IPS-15b (cell line): ENCODE measurements at regions not wholly inside any gene's neighbourhood (a gene's known extent, or its start where the extent isn't known, plus 50 kb on each side); places are given as distances from the start of the nearest gene placed in this dataset.

Experiments used
- H3K27me3 ChIP-seq: one replicate; pipeline ENCODE4 v1.6.1; 2013; ENCODE audit warnings: low read length; ENCODE audit not compliant: control insufficient read depth, insufficient read depth
- H3K36me3 ChIP-seq: one replicate; pipeline ENCODE4 v1.6.1; 2013; ENCODE audit warnings: low read length; ENCODE audit not compliant: control insufficient read depth, insufficient read depth
- H3K4me1 ChIP-seq: one replicate; pipeline ENCODE4 v1.6.1; 2013; ENCODE audit warnings: mild to moderate bottlenecking, low read length; ENCODE audit not compliant: control insufficient read depth, insufficient read depth
- H3K4me3 ChIP-seq: one replicate; pipeline ENCODE4 v1.5.1; 2013; ENCODE audit warnings: low read depth, low read length
- H3K9ac ChIP-seq: one replicate; pipeline ENCODE4 v1.6.1; 2013; ENCODE audit warnings: low read depth, mild to moderate bottlenecking, low read length
- H3K9me3 ChIP-seq: one replicate; pipeline ENCODE4 v1.6.1; 2013; ENCODE audit warnings: mild to moderate bottlenecking, low read length; ENCODE audit not compliant: control insufficient read depth, insufficient read depth

GRCh38 chr2:193332941-193333340 is 1138.2 kb upstream of the TMEFF2 start:
- H3K4me3 ChIP-seq: no peak overlapping the region
- no peaks in the 10 kb centered on the region for H3K27me3 ChIP-seq
- no peaks in the 10 kb centered on the region for H3K4me1 ChIP-seq
- no peak overlapping the region for H3K9ac ChIP-seq
- H3K9me3 ChIP-seq: no peaks in the 10 kb centered on the region
- no peaks in the 10 kb centered on the region for H3K36me3 ChIP-seq

DNA sequence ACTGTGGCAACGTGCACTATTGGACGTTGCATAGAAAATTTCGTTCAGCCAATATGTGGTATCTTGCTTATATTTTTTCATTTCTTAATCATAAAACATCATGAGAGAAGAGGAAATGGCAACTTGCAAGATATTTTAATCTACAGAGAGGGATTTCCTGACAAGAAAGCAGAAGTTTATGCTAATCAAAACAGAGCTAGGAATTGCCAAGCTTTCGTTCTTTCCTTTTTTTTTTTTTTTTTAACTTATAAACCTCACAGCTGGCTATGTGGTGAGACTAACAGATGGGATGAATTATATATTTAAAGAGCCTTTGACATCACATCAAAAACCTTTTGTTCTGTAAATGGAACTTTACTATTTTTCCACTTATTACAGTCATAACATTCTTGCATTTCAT is 1136.9 kb upstream of the TMEFF2 start:
- Histone ChIP-seq H3K27me3 (no peaks in the 10 kb centered on the region), H3K9ac (no peak overlapping the region), H3K36me3 (no peaks in the 10 kb centered on the region), H3K9me3 (no peaks in the 10 kb centered on the region), H3K4me1 (no peaks in the 10 kb centered on the region), H3K4me3 (no peak overlapping the region)

DNA sequence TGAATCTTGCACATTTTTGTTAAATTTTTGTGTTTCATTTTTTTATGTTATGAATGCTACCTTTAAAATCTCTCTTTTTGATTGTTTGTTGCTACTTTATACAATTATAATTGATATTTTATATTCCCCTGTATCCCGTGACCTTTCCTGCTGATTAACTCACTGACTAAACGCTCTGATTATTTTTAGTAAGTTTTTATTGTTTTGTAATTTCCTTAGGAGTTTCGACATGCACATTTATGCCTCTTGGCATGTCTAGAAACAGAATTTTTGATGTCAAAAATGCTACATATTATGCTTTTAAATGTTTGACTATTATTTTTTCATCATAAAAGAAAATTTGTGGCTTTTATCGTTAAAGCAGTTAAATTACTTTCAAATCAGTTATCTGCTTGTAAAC is 1131.6 kb upstream of the TMEFF2 start:
- Histone ChIP-seq H3K27me3 (no peaks in the 10 kb centered on the region), H3K9me3 (no peaks in the 10 kb centered on the region), H3K4me1 (no peaks in the 10 kb centered on the region), H3K9ac (no peak overlapping the region), H3K36me3 (no peaks in the 10 kb centered on the region), H3K4me3 (no peak overlapping the region)

DNA sequence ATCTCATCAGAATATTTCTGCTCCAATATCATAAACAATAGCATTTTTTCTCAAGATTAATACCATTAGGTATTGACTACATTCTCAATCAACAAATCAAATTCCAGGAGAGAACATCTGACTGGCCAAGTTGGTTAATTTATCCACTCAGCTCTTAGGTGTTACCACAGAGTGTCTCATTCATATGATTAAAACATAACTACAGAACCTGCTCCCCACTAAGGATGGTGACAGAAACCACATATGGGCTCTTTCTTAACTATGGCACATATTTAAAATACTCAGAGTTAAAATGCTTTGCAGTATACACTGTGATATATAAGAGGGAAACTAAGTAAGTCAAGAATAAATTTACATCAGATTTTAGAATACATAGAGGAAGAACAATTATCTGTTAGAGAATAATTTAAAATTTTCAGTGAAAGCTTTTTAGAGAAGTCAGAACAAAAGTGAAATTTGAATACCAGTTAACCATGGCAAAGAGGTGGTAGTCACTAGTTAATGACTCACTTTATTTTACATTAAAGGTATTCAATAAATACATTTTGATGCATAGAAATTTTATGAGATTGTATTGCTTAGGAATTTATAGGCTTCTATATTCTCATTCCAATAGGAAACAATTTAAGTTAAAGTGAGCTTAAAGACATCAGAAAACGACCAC is 1120.8 kb upstream of the TMEFF2 start:
- Histone ChIP-seq H3K27me3 (no peaks in the 10 kb centered on the region), H3K9me3 (no peaks in the 10 kb centered on the region), H3K36me3 (no peaks in the 10 kb centered on the region), H3K4me3 (no peak overlapping the region), H3K4me1 (peaks cover 2% of the 10 kb centered on the region), H3K9ac (no peak overlapping the region)

- H3K4me3 ChIP-seq: no peak overlapping the region
- no peaks in the 10 kb centered on the region for H3K4me1 ChIP-seq
- H3K27me3 ChIP-seq: no peaks in the 10 kb centered on the region
- no peak overlapping the region for H3K9ac ChIP-seq
- no peaks in the 10 kb centered on the region for H3K9me3 ChIP-seq
- H3K36me3 ChIP-seq: no peaks in the 10 kb centered on the region
Observed at GRCh38 chr2:193303464-193303863, 1108.7 kb upstream of the TMEFF2 start.

- Histone ChIP-seq H3K27me3 (no peaks in the 10 kb centered on the region), H3K9ac (no peak overlapping the region), H3K4me1 (peaks cover 2% of the 10 kb centered on the region), H3K9me3 (no peaks in the 10 kb centered on the region), H3K4me3 (no peak overlapping the region), H3K36me3 (no peaks in the 10 kb centered on the region)
Observed at GRCh38 chr2:193294371-193294770, 1099.6 kb upstream of the TMEFF2 start.

DNA sequence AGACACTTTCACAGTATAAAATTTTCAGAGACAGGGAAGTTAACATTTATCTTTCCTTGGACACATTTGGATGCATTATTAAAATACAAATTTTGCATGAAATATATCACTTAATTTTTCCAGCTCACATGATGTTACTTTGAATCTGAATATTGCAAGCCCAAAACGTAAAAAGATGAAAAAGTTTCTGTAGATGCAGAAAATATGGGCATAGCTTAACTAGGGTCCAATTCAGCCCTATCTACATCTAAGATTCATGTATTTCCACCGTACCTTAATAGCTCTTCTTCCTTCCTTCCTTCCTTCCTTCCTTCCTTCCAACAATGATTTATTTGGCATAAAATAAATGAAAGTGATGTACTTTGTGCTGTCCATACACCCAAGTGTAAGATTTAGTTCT is 1084.6 kb upstream of the TMEFF2 start:
- Histone ChIP-seq H3K9me3 (no peaks in the 10 kb centered on the region), H3K9ac (no peak overlapping the region), H3K36me3 (no peaks in the 10 kb centered on the region), H3K27me3 (no peaks in the 10 kb centered on the region), H3K4me1 (no peaks in the 10 kb centered on the region), H3K4me3 (no peak overlapping the region)

DNA sequence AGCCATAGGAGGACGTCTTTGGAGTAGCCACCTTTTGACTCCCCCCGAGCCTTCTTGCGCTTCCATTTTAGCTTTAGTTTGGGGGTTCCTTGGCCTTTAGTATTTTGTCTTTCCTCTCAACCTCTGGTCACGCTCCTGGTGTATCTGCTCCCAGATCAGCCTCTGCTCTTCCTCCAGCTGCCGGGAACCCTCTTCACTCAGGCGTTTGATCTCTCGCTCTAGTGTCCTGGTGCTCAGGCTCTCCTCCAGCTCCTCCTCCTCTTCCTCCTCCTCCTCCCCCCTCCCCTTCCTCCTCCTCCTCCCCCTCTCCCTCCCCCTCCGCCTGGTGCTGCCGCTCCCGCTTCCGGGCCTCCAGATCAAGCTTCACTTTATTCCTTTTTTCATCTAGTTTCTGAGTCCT is 1082.3 kb upstream of the TMEFF2 start:
- no peaks in the 10 kb centered on the region for H3K9me3 ChIP-seq
- H3K27me3 ChIP-seq: no peaks in the 10 kb centered on the region
- no peaks in the 10 kb centered on the region for H3K4me1 ChIP-seq
- no peak overlapping the region for H3K9ac ChIP-seq
- no peaks in the 10 kb centered on the region for H3K36me3 ChIP-seq
- no peak overlapping the region for H3K4me3 ChIP-seq

DNA sequence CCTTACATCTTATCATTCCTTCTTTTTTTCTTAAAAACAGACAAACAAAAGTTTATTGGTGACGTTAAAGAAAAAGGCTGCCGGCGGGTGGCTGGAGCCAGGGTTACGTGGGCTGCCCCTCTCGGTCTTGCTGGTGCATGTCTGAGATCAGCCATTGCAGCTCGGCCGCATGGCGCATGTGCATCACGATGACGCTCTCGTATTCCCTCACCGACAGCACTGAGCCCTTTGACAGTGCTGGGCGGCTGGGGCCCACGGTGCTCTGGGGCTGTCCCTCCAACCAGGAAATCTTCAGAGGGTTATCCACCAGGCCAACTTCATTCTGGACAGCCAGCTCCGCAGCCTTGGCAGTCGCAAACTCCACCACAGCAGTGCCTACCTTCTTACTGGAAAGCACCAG is 1081.8 kb upstream of the TMEFF2 start:
- H3K9me3 ChIP-seq: no peaks in the 10 kb centered on the region
- H3K4me3 ChIP-seq: no peak overlapping the region
- H3K27me3 ChIP-seq: no peaks in the 10 kb centered on the region
- H3K4me1 ChIP-seq: no peaks in the 10 kb centered on the region
- no peaks in the 10 kb centered on the region for H3K36me3 ChIP-seq
- H3K9ac ChIP-seq: no peak overlapping the region

DNA sequence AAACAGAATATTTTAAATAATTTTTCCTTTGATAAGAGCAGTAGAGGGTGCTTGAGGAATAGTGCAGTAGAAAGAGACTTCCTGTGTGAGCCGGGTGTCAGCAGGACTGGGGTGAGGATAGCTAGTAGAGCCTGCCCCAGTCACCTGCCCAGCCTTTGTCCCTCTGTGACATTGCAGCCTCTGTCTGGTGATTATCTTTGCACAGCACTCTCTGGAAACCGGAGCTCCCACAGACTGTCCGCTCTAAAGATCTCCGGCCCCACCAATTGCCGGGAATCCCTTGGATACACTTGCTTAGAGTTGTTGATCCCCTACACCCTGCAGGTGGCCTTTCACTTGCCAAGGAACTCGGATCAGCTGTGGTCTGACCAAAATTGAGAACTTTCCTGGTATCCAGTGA is 1081.3 kb upstream of the TMEFF2 start:
- H3K27me3 ChIP-seq: no peaks in the 10 kb centered on the region
- no peaks in the 10 kb centered on the region for H3K36me3 ChIP-seq
- H3K9ac ChIP-seq: no peak overlapping the region
- H3K4me1 ChIP-seq: no peaks in the 10 kb centered on the region
- H3K9me3 ChIP-seq: no peaks in the 10 kb centered on the region
- H3K4me3 ChIP-seq: no peak overlapping the region

DNA sequence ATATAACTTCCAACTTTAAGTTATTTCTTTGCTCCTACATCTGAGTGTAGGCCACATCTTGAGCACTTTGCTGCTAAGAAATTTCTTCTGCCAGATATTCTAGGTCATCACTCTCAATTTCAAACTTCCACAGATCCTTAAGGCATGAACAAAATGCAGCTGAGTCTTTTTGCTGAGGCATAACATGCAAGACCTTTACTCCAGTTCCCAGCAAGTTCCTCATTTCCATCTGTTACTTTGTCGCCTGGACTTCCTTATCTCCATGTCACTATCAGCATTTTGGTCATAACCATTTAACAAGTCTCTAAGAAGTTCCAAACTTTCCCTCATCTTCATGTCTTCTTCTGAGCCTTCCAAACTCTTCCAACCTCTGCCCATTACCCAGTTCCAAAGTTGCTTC is 1077.3 kb upstream of the TMEFF2 start:
- no peaks in the 10 kb centered on the region for H3K4me1 ChIP-seq
- H3K36me3 ChIP-seq: no peaks in the 10 kb centered on the region
- H3K4me3 ChIP-seq: no peak overlapping the region
- no peaks in the 10 kb centered on the region for H3K27me3 ChIP-seq
- H3K9me3 ChIP-seq: no peaks in the 10 kb centered on the region
- H3K9ac ChIP-seq: no peak overlapping the region

GRCh38 chr2:193270816-193271215 is 1076.1 kb upstream of the TMEFF2 start:
- H3K36me3 ChIP-seq: no peaks in the 10 kb centered on the region
- no peaks in the 10 kb centered on the region for H3K27me3 ChIP-seq
- H3K4me1 ChIP-seq: no peaks in the 10 kb centered on the region
- no peak overlapping the region for H3K4me3 ChIP-seq
- H3K9ac ChIP-seq: no peak overlapping the region
- no peaks in the 10 kb centered on the region for H3K9me3 ChIP-seq
